ENCODE measurements at regions not wholly inside any gene's neighbourhood (a gene's known extent, or its start where the extent isn't known, plus 50 kb on each side); places are given as distances from the start of the nearest gene placed in this dataset.

GRCh38 chr6:140438346-140438735 is 1063.9 kb upstream of the CITED2 start:
- H3K4me3 ChIP-seq (ENCODE audit: low read length) = no peak overlapping the region
- TF ChIP-seq CTCF (IDR thresholded peaks at IDR 0.05; ENCODE audit: insufficient read depth, low read depth, low read length, missing control alignments) = no peak
- DNase-seq (ENCODE audit: low read depth) = peak; percentile 28

- no peak for TF ChIP-seq CTCF (IDR thresholded peaks at IDR 0.05; ENCODE audit: insufficient read depth, low read depth, low read length, missing control alignments)
- no peak overlapping the region for H3K4me3 ChIP-seq (ENCODE audit: low read length)
- DNase-seq (ENCODE audit: low read depth) = peak; percentile 73
Measured at GRCh38 chr6:140437619-140438345, 1063.3 kb upstream of the CITED2 start.

- peak; percentile 48 for DNase-seq (ENCODE audit: low read depth)
- TF ChIP-seq CTCF (IDR thresholded peaks at IDR 0.05; ENCODE audit: insufficient read depth, low read depth, low read length, missing control alignments) = no peak
Measured at GRCh38 chr6:140436023-140436811, 1061.8 kb upstream of the CITED2 start.

GRCh38 chr6:140434761-140435160 is 1060.3 kb upstream of the CITED2 start:
- peak; percentile 77 for DNase-seq (ENCODE audit: low read depth)
- TF ChIP-seq CTCF (IDR thresholded peaks at IDR 0.05; ENCODE audit: insufficient read depth, low read depth, low read length, missing control alignments) = no peak
- no peak overlapping the region for H3K4me3 ChIP-seq (ENCODE audit: low read length)

More at GRCh38 chr6:140436023-140436811, 1061.8 kb upstream of the CITED2 start:
- no peak overlapping the region for H3K4me3 ChIP-seq (ENCODE audit: low read length)

GRCh38 chr6:140433072-140433471 is 1058.6 kb upstream of the CITED2 start:
- H3K4me3 ChIP-seq (ENCODE audit: low read length) = no peak overlapping the region
- no peak for TF ChIP-seq CTCF (IDR thresholded peaks at IDR 0.05; ENCODE audit: insufficient read depth, low read depth, low read length, missing control alignments)
- no peak for DNase-seq (ENCODE audit: low read depth)

- no peak for DNase-seq (ENCODE audit: low read depth)
Measured at GRCh38 chr6:140427842-140428241, 1053.4 kb upstream of the CITED2 start.

More at GRCh38 chr6:140427842-140428241, 1053.4 kb upstream of the CITED2 start:
- H3K4me3 ChIP-seq (ENCODE audit: low read length) = no peak overlapping the region
- peak; percentile 30 for TF ChIP-seq CTCF (IDR thresholded peaks at IDR 0.05; ENCODE audit: insufficient read depth, low read depth, low read length, missing control alignments)

Data from epithelial cell of esophagus (primary cell).